HG03558 (cell line): ENCODE measurements at regions not wholly inside any gene's neighbourhood (a gene's known extent, or its start where the extent isn't known, plus 50 kb on each side); places are given as distances from the start of the nearest gene placed in this dataset.
"Not testable (repeated sequence)": the region's sequence is repeated elsewhere in the genome, so short reads cannot be mapped to it uniquely, and the experiment has no call there.

Source experiments
- ATAC-seq: cut with Tn5 transposase; IDR thresholded peaks from one replicate; pipeline ENCODE4 v1.9.1; 2021; ENCODE audit warnings: moderate number of reproducible peaks; ENCODE audit not compliant: unreplicated experiment; ENCODE audit errors: extremely low read depth

- no peak for ATAC-seq
Observed at GRCh38 chr7:25578991-25579777, 350.9 kb upstream of the NPVF start.

DNA sequence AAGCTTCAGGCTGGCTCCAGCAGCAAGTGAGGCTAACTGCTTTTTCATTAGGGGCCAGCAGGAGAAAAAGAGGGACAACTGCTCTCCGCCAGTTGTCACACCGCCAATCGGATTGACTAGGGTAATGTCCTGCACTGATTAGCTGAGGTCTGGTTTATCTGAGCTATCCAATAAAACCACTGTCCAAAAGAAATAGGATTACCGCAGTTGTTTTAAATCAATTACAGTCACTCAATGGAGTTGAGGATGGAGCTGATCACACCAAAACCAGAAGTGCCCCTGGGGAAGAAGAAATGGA, 351.4 kb upstream of the NPVF start:
- ATAC-seq: no peak

- no peak for ATAC-seq
Observed at GRCh38 chr7:25580141-25580540, 351.9 kb upstream of the NPVF start.

GRCh38 chr7:25583621-25584020, 355.3 kb upstream of the NPVF start:
- ATAC-seq: no peak

- no peak for ATAC-seq
Observed at GRCh38 chr7:25584112-25584938, 356.0 kb upstream of the NPVF start.

DNA sequence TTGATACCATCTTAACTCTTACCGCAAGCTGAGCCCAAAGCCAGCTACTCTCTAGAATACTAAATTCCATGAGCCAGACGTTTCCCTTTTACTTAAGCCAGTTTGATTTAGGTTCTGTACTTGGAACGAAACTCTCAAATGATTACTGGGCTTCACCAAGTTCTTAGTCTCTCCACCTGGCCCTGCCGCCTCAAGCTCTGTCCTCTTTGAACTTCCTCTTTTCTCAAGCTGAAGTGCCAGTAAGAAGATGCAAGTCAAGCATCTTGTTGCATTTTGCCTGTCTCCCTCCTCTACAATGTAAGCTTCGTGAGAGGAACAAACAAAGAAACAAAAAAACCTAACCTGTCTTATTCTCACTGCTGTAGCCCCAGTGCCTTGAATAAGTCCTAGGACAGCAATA, 358.2 kb upstream of the NPVF start:
- no peak for ATAC-seq

- ATAC-seq: no peak
Observed at GRCh38 chr7:25594122-25594521, 365.8 kb upstream of the NPVF start.

- ATAC-seq: no peak
Observed at GRCh38 chr7:25594728-25595127, 366.4 kb upstream of the NPVF start.

- no peak for ATAC-seq
Observed at GRCh38 chr7:25595996-25596395, 367.7 kb upstream of the NPVF start.

DNA sequence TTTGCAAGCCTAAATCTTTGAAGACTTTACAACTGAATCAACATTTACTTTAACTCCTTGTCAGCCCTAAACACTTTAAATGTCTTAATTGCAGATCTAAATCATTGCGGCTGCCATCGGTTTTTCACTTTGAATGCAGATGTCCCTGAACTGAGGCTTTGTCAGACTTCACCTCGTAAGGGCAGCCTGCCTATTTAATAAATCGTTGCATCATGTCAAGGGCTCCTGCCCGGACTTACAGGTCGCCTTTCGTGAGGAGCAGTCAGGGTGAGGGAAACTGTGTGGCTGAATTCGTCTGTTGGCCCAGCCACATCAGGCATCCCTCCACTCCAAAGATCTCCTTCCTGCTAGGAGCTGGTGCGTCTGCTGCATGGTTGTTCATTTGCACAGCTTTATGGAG, 368.2 kb upstream of the NPVF start:
- ATAC-seq: no peak

DNA sequence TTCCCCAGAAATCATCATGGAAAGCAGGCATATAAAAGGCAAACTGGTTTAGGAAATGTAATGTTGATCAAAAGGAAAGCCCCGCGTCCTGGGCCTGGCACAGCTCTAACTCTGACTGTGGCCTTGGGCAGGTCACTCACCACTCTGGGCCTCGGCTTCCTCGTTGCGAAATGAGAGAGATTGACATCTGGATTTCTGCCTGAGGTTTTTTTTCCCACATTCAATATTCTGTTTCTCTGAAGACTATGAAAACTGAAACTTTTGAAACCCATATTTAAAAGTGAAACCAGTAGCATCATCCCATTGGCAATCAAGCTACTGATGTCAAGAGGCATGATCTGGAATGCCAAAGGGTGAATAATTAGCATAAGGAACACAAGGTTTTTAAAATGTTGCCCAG, 369.7 kb upstream of the NPVF start:
- ATAC-seq: no peak

- no peak for ATAC-seq
Observed at GRCh38 chr7:25598765-25599164, 370.5 kb upstream of the NPVF start.

- no peak for ATAC-seq
Observed at GRCh38 chr7:25600262-25600920, 372.1 kb upstream of the NPVF start.

DNA sequence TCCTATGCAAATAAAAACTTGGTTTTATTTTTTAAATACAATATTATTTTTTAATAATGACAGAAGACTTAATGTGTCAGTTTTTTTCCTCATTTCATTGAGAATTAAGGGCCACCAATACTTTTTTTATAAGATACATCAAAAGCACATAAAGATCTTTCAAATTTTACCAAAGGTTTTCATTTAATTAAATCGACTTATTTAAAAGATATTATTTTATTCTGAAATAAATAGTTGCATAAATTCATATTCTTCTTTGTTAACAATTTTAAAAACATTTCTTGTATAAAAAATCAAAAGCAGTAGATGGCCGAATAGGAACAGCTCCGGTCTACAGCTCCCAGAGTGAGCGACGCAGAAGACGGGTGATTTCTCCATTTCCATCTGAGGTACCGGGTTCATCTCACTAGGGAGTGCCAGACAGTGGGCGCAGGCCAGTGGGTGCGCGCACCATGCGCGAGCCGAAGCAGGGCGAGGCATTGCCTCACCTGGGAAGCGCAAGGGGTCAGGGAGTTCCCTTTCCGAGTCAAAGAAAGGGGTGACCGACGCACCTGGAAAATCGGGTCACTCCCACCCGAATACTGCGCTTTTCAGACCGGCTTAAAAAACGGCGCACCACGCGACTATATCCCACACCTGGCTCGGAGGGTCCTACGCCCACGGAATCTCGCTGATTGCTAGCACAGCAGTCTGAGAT, 374.6 kb upstream of the NPVF start:
- ATAC-seq: not testable (repeated sequence)

- not testable (repeated sequence) for ATAC-seq
Observed at GRCh38 chr7:25603427-25603740, 375.1 kb upstream of the NPVF start.

DNA sequence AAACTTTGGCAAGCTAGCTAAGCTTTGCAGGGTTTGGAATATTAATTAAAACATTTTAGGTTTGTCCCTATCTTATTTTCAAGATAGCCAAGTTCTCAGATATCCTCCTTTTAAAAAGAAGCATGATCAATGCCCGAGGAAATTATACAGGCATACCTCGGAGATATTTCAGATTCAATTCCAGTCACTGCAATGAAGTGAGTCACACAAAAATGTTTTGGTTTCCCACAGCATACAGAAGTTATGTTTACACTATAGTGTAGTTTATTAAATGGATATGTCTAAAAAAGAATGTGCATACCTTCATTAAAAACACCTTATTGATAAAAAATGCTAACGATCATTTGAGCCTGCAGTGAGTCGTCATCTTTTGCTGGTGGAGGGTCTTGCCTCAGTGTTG, 382.9 kb upstream of the NPVF start:
- ATAC-seq: no peak

DNA sequence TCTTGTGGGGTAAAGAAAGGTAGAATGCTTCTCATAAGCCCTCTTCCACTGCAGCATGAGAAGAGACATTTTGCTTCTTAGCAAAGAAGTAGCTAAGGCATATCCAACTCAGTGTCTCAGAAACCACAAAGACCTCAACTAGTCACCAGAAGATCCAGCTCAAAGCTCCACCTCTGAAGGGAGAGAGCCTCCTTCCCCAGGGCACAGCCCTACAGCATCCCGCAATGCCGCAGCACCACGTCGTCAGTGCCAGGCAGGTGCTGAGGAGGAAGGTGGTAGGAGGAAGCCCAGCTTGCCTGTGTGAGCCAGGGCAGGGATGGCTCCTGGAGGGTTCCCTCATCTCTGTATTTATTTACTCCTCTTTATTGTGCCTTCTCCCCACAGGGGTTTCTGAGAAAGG, 385.6 kb upstream of the NPVF start:
- no peak for ATAC-seq

- no peak for ATAC-seq
Observed at GRCh38 chr7:25614415-25614814, 386.1 kb upstream of the NPVF start.

DNA sequence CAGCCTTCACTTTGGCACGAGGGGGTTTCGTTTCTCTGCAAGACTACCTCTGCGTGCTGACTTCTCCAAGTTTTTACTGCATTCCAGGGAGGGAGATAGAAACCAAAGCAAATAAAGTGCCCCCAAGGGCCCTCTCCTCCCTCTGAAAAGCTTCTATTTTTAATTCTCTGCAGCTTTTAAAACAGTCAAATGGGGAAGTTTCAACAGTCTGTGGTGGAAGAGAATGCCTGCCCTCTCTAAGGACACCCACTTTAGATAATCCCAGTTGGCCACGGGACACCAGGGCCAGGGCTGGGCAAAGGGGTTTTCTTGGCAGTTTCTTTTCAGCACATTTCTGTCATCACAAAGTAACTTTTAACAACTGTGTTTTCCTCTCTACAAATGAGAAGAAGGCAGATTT, 386.7 kb upstream of the NPVF start:
- ATAC-seq: no peak

DNA sequence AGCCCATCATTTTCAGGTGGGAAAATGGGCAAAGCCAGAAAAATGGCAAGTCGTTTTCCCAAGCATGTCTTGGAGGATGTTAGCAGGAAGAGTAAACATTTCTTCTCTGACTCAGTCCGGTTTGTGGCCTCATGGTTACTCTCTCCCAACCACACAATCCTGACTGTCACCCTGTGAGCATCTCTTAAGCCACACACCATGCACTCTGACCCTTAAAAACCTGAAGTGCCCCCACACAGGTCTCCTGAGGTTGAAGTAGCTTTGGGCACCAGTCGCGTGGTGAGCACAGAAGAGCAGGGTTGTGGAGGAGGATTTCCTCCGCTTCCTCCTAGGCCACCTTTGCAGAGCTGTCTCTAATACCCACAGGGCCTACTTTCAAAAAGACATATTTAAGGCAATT, 387.3 kb upstream of the NPVF start:
- no peak for ATAC-seq

DNA sequence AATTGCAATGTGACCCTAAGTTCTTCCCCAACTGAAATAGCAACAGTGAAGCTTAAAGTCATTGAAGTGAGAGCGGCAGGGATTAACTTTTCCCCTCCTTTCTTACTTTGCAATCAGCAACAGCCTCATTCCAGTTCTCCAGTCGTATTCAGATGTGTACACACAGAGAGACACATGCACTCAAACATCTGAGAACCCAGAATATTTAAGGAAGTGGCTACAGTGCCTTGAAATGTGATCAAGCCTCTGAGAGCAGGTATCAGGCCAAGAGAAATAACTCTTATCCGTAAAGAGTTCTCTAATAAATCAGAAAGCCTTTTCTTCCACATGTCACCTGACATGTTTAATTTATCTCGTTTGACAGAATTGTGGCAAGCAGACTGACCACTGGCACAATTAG, 388.9 kb upstream of the NPVF start:
- ATAC-seq: no peak
